ENCODE measurements at regions not wholly inside any gene's neighbourhood (a gene's known extent, or its start where the extent isn't known, plus 50 kb on each side); places are given as distances from the start of the nearest gene placed in this dataset.

GRCh38 chr5:32508806-32509805, 64.6 kb upstream of the ZFR start:
- TF ChIP-seq CTCF (IDR thresholded peaks at IDR 0.05) (no peak), POLR2AphosphoS5 (IDR thresholded peaks at IDR 0.05; ENCODE audit: insufficient read depth in 1 of 2, low read depth in 1 of 2) (no peak)
